CD4-positive, alpha-beta T cell treated with Interleukin-6 for 4 hours (primary cell): ENCODE measurements at regions not wholly inside any gene's neighbourhood (a gene's known extent, or its start where the extent isn't known, plus 50 kb on each side); places are given as distances from the start of the nearest gene placed in this dataset.

Source experiments
- DNase-seq: peaks from one replicate; pipeline ENCODE4 v3.0.0-alpha.2; 2020; ENCODE audit warnings: mixed read lengths

DNA sequence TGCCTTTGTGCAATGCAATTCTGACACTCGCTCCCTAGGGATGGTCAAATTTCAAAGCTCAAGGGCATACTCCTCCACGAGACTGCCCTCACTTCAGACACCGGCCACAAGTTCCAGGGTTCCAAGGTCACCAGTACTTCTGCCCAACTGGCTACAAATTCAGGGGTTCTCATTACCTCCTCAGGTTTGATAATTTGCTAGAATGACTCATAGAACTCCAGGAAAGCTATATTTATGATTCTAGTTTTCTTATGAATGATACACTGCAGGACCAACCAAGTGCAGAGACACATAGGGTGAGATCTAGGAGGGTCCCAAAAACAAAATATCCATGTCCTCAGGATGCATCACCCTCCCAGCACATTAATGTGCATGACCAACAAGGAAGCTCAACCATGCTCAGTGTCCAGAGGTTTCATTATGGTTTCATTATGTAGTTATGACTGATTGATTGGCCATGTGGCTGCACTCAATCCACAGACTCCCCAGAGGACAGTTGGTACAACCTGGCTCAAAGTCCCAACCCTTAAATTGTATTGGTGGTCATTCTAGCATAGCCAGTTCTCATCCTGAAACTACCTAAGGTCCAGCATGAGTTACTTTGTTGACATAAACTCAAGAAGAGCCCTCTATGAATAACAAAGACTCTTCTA lies 170.4 kb upstream of the LRRN1 start:
- no peak for DNase-seq

DNA sequence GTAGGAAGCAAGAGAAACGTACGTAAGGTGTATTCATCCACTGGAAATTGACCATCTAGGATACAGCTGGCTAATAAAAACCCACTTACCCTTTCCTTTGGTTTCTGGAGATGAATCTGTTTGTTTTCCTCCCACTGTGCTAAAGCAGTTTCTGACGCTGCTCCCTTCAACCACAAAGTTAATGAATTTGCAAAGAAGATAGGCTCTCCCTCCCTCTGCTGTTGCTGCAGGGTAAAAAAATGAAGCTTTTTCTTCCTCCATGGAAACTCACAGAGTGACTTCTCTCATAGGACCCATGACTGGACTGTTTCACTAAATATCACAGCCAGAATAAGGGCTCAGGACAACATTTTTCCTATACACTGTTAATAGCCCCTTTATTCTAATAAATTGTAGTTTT lies 172.1 kb upstream of the LRRN1 start:
- DNase-seq = no peak

DNA sequence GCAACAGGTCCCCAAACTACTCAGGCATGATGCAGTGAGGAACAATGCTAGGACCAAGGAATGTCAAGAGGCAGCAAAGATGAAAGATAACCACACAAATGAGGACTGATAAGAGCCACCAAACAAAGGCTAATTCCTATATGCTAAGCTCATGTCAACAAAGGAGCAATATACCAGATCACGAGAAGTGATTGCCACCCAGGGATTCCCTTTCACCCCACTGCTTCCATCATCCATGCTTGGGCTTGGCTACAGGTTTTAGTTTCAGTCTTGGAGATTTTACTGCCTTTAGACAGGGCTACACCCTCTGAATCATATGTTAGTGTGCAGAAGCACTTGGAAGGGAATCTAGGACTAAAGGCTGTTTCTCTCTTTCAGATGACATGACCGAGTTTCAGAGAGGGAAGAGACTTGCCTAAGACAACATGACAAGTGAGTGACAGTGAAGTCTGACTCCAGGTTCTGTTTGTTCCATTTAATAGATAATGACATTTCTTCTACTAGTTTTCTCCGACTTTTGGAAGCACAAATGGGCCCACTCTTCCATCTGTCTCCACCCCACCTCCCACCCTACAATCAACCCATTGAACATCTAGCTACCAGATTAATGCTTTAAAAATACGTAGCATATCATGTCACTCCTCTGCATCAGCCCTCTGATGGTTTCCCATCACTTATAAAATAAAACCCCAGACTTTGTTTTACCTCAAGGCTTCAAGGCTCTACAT lies 173.5 kb upstream of the LRRN1 start:
- DNase-seq = no peak

DNA sequence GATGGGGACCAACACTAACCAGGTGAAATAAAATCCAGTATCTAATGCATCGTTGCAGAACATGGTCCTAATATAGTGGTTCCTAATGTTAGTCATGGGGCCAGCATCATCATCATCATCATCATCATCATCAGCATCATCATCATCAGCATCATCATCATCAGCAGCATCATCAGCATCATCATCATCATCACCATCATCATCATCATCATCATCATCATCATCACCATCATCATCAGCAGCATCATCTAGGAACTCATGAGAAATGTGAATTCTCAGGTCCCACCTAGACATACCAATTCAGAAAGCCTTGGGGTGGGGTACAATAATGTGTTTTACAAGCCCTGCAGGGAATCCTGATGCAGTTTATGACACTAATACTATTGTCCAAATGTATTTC lies 179.4 kb upstream of the LRRN1 start:
- DNase-seq = no peak

DNA sequence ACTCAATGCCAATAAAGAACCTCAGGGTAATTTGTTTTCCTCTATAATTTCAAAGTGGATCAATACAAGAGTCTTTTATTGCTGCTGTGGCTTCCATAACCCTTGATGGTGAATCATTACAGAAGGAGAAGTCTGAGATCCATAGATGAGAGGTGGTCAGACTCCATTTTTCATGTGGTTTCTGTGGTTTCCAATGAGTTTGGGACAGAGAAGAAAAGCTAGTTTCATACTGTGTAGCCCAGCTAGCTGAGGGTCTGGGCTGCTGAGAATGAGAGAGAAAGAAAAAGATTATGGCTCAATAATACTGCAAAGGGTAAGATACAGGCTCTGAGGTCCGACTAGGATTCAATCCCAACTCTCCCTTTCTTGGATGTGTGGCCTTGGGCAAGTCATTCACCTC lies 180.6 kb upstream of the LRRN1 start:
- no peak for DNase-seq

DNA sequence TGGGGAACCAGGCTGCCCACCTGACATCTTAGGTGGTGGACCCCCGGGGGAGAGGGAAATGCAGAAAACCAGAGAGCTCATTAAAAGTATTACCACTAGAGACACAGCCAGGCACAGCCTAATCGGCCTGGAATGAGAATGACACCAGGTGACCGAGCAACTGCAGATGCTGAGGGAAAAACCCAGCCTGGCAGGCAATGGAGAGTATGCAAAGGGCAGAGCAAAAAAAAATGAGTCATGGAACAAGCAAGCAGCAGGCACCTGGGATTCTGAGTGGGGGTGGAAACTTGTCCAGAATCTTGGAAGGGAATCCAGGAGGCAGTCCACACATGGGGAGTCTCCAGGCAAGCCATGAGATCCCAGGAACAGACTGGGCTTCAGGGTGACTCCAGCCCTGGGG lies 183.7 kb upstream of the LRRN1 start:
- no peak for DNase-seq

DNA sequence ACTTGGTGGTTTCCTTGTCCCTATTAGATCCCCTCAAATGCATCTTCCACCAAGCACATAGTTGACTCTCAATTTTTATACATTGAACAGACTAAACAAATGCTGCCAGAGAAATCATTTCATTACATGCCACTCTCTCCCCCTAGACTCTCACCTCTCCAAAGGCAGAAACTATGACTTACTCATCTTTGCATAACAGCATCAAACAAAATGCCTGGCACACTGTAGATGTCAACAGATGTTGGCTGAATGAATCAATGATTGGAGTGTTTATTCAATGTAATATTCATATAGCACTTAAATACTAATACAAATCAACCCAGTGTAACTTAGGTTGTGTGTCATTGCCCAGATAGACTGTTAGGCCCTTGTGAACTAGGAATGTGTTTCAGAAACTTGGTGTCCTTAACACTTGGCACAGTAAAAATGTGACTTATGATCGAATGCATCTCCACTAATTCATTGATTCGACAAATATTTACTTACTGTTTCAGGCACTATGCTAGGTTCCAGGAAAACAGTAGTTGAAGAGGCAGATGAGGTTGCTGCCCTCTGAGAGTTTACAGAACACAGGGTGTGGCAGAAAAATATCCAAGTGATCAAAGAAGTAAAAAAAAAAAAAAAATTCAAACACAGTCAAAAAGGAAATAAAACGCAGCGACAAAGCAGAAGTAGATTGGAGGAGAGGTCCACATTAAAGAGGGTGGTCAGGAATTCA lies 188.5 kb upstream of the LRRN1 start:
- no peak for DNase-seq

DNA sequence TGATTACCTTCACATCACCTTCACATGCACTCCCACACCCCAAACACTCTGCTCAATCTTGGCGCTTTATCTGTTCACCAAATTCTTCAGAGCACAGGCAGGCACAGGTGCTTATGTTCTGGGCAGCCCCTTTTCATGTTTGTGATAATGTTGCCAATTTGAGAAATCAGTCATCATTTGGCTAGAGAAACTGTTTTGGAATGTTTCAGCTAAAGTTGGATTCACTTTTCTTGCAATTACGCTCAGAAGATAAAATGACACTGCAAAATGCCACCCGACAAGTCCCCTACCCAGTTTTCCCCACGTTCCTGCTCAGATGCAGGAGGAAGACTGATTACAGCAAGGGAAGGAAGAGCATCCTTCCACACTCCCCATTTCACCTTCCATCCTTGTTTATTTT lies 192.9 kb upstream of the LRRN1 start:
- DNase-seq = no peak

DNA sequence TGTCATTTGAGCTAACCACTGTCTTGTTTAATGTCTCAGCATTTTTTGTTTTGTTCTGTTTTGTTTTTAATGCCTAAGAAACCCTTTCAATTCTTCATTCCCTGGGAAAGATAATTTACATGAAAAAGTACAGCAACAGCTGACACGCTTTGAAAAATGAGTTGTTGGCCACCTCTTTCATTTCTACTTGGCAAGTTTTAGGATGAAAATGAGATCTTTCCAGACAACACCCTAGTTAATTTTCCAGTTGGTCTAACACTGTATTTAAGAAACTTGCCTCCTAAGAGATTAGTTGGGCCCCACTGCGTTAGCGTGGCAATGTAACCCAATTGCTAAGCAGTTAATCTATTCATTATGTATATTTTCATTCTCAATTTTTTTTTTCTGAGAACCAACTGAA lies 194.0 kb upstream of the LRRN1 start:
- DNase-seq = no peak

DNA sequence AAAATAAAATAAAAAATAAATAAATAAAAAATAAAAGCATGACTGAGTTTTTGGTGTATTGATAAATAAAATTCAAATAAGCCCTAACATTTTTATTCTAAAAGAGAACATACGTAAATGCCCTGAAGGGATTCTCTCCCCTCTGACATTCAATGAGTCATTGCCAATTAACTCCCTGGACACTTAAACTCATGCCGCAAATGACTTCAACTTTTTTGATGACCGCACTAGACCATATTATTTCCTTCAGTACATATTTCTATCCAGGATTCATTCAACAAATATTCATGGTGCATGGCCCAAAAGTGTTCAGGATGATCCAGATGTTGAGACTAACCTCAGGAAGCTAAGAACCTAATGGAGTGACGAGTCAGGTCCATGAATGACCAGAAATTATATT lies 195.9 kb upstream of the LRRN1 start:
- DNase-seq = no peak

DNA sequence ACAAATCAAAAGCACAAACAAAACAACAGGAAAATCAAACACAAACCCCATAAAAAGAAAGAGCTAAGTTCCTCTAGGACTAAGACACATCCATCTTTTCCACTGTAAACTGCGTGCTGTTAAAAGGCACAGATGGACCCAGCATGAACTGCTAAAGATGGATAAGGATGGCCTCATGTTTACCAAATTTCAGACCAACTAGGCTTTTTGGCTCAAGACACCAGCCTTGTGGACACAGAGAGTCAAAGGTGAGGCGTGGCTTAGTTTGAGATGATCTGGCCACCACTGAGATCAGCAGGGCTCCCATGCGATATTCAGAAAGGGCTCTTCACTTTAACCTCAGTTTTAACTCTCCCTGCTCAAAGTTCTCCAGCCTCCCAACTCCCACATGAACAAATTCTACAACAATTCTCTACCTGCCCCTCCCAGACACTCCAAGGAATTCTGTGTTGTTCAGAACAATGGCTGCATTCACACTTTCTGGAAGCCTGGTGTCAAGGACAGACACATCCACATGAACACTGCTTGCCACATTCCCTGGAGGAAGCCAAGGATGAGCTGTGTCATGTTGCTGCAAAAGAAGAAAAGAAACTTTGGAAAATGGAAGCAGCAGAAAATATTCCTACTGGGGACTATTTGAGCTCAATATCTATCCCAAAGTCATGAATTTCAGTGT lies 198.4 kb upstream of the LRRN1 start:
- DNase-seq = no peak

DNA sequence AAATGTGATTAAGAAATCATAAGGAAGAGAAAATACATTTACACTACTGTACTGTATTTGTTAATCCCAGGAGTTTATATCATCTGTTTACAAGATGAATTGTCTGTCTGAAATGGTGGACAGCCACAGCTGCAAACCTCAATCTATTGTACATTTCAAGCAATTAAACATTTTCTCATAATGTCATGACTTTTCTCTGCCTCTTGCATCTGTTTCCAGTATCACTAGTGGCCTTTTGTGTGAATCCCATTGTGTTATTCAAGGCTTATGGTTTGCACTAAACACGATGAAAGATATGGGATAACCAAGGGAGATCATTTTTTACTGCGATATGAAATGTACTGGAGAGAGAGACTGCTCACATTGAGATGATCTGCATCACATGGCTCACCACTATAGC lies 200.2 kb upstream of the LRRN1 start:
- DNase-seq = no peak

DNA sequence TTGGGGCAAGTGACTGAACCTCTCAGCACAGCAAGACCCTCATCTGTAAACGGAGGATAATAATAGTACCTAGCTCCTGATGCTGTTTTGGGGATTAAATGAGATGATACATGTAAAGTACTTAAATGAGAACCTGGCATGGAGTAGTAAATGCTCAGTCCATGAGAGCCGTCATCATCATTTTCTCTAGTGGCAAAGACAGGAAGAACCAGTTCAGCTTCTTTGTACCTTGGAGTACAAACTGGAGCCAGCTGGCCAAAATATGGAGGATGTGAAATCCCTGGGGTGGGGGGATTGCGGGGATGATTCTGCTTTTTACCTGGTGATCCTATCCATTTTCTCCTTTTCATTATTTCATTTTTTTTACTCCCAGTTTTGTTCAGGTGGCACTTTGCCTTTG lies 204.2 kb upstream of the LRRN1 start:
- DNase-seq = no peak

DNA sequence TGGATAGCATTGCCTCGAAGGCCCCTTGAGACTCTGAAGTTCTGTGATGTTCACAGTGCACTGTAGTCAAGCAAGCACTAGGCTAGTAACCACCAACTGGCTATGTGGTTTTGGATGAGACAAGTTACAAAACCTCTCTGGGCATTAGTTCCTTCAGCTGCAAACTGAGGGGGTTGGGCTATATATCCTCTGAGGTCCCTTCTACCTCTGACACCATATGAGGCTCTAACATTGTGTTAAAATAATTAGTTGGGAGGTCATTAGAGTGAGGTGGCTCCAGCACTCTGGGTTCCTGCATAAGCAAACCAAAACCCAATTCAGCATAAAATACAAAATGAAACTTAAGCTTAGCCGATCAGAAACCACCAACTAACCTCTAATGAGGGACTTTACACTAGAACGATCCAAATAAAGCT lies 209.5 kb upstream of the LRRN1 start:
- no peak for DNase-seq

DNA sequence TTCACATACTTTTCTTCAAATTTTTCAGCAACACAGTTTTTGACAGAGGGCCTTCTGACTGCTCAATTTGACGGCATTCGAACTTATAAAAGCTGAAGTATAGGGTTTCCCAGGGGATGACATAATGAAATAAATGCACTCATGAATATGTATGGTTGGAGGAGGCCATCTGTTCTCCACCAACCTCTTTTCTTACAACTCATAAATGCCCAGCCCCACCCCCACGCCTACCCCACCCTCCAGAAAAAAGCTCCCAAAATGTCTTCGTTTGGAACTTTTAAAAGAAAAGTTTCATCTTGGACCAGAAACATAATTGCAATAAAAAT lies 211.6 kb upstream of the LRRN1 start:
- no peak for DNase-seq

DNA sequence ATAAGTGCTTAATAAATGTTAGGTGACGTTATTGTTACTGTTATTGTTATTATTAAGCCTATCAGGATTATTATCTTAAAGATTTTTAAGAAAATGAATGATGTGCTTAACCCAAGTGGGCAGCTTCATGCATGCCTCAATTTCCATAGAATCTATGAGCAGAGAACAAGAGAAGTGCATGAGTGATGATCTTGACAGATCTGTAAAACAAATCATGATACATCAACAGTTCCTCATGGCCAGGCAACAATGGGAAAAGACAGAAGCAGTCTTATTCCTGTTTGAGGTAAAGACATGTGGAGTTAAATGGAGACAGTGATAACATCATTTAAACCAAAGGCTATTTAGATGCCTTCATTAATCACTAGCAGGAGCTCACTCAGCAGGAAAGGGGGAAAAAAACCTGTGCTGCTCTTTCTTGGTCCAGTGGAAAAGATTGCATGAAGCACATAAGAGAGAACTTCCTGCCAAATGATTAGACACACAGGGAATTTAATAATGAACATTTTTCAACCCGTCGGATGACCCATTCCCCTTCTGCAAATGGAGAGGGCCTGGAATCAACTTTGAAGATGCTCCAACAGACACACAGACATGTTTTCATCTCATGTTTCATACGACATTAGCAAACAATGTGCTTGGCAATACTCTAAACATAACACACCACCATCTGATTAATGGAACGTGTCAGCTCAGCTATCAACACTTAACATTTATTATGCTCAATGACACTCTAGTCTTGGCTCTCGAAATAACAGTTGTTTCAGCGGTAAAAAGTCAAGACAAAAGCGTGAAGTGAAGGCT lies 212.2 kb upstream of the LRRN1 start:
- DNase-seq = no peak

DNA sequence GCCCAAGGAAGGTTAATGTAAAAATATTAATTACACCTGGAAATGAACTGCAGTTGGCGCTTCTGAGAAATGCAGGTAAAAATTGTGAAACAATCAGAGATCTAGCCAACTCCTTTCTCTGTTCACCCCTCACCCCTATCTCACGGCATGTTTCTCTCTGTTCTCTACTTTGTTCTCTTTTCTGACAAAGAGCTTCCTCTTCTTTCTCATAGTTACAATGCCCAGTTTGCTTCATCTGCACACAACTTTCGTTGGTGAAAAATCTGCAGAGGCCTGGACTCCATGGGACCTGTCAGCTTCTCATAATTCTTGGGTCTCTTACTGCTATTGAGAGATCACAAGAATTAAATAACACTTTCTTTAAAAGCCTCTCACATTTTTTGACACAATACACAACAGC lies 212.9 kb upstream of the LRRN1 start:
- no peak for DNase-seq

DNA sequence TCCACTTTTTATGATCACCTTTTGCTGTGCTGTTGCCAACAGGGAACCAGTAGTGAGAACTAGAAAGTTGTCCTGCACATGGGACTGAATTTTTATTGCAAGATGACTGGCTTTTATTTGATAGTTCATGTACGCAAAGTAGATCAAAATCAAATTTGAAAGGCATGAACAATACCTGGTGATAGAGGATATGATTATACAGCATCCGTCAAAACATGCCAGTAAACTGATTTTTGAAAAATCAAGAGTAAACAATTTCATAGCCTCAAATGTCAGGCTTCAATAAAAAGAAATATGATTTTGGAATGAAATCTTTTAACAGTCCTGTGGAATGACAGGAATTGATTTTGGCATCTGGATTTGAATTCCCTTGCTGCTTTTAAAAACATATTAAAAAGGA lies 219.6 kb upstream of the LRRN1 start:
- no peak for DNase-seq

DNA sequence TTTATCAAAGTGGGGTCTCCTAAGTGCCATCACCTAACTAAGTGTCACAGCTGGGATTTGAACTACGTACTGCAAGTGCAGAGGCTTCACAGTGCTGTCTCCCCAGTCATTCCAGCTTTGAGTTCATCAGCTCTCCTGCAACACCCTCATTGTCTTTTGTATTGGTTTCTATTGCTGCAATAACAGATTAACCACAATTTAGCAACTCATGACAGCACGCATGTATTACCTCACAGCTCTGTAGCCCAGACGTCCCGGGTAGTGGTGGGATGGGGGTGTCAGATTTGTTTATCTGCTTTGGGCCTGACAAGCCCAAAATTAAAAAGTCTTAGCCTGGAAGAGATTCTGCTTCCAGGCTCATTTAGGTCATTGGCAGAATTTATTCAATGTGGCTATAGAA lies 220.5 kb upstream of the LRRN1 start:
- DNase-seq = no peak

DNA sequence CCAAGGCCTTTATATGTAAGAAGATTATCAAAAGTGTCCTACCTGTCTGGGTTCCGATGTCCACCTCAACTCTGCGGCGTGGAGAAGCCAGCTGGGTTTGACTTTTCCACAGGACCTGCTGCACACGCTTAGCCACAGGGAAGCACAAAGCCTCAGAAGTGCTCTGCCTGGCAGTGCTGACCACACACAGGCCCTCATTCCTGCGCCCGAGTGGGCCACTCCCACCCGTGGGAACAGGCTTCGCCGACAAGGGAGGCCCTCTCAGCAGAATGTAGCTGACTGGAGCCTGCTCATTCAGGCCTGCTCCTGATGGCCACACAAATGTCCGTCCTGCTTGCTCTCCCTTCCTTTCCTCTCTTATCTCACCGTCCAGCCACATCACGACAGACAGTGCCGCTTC lies 221.4 kb upstream of the LRRN1 start:
- DNase-seq = no peak

DNA sequence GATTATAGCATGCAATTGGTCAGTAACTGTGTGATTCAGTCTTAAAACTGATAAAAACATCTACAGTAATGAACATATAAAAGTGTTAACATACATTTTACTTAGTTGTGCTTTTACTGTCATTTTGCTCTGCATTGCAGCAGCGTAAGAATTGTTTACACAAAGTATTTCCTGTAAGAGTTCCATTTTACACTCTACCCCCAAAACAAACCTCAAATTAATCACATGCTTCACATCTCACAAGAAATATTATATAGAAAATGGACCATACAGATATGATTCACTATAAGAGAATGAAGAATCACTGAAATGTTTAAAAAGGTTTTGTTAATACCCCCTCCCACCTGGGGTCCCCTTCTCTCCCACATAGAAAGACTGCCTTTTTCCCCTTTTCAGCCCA lies 225.9 kb upstream of the LRRN1 start:
- DNase-seq = no peak

DNA sequence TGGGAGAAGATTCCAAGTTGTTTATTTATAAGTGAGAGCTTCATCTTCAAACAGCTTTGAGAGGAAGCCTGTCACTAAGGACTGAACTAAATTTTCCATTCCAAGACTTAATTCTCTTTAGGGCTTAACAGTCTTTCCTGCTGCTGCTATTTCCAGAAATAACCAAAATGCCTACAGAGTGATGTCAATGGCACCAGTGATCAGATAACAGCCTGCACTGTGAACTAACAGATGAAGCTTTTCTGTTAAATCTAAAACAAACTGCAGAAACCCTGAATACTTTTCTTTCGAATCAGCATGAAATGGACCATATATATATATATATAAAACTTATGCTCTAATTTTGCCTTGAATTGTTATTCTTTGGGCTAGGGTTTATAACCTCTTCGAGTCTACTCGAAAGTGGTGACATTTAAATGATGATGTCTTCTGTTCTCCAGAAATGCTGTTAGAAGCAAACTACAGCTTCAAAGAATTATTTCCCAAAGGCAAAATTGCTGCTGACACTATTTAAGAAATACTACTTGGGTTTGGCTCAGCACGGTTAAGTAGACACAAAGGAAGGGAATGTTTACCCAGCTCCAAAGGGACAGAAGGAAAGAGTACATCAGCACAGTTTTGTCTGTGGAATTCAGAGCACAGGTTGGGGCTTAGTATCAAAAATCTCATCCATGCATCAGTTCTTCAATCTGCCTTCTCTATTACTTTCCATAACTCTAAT lies 238.5 kb upstream of the LRRN1 start:
- no peak for DNase-seq
